HEK293 (cell line): ENCODE measurements at regions not wholly inside any gene's neighbourhood (a gene's known extent, or its start where the extent isn't known, plus 50 kb on each side); places are given as distances from the start of the nearest gene placed in this dataset.
"Not testable (repeated sequence)": the region's sequence is repeated elsewhere in the genome, so short reads cannot be mapped to it uniquely, and the experiment has no call there.

Experiments used
- CTCF ChIP-seq: fragments of 450-650 bp; formaldehyde crosslinking; IDR thresholded peaks from 2 replicates; pipeline ENCODE4 v1.5.1; 2016; ENCODE audit warnings: missing biosample characterization, missing genetic modification characterization
- EGR2 ChIP-seq: fragments of 450-650 bp; formaldehyde crosslinking; IDR thresholded peaks from 2 replicates; pipeline ENCODE4 v1.5.1; 2016; ENCODE audit warnings: low read depth, missing biosample characterization, missing genetic modification characterization
- ZNF114 ChIP-seq: fragments of 450-650 bp; formaldehyde crosslinking; IDR thresholded peaks from 2 replicates; pipeline ENCODE4 v1.5.0; 2017; ENCODE audit warnings: missing biosample characterization, missing genetic modification characterization
- ZNF175 ChIP-seq: fragments of 450-650 bp; formaldehyde crosslinking; IDR thresholded peaks from 2 replicates; pipeline ENCODE4 v1.5.1; 2016; ENCODE audit warnings: missing biosample characterization, missing genetic modification characterization
- ZNF416 ChIP-seq: fragments of 450-650 bp; formaldehyde crosslinking; IDR thresholded peaks from 2 replicates; pipeline ENCODE4 v1.5.1; 2016; ENCODE audit warnings: missing biosample characterization, missing genetic modification characterization
- ZNF514 ChIP-seq: fragments of 450-650 bp; formaldehyde crosslinking; IDR thresholded peaks from 2 replicates; pipeline ENCODE4 v1.5.1; 2016; ENCODE audit warnings: missing biosample characterization, missing genetic modification characterization
- ZNF548 ChIP-seq: fragments of 450-650 bp; formaldehyde crosslinking; IDR thresholded peaks from 2 replicates; pipeline ENCODE4 v1.5.1; 2016; ENCODE audit warnings: missing biosample characterization, missing genetic modification characterization
- ZNF555 ChIP-seq: fragments of 450-650 bp; formaldehyde crosslinking; conservative IDR thresholded peaks from 2 replicates; pipeline ENCODE4 v1.5.1; 2017; ENCODE audit warnings: missing biosample characterization, mild to moderate bottlenecking, missing genetic modification characterization, inconsistent platforms
- ZNF747 ChIP-seq: fragments of 450-650 bp; formaldehyde crosslinking; IDR thresholded peaks from 2 replicates; pipeline ENCODE4 v1.5.1; 2016; ENCODE audit warnings: missing biosample characterization, missing genetic modification characterization

- TF ChIP-seq CTCF (tag by site-specific recombination); ZNF175; ZNF548 (tag by site-specific recombination); ZNF747 (tag by site-specific recombination); ZNF514 (tag by site-specific recombination); EGR2; ZNF416 (tag by site-specific recombination); ZNF555 (tag by site-specific recombination); ZNF114 (tag by site-specific recombination): not testable (repeated sequence)
Observed at GRCh38 chr1:121494796-121495195, 310.0 kb downstream of the SRGAP2C start.
